GM23338 (cell line): ENCODE measurements at regions not wholly inside any gene's neighbourhood (a gene's known extent, or its start where the extent isn't known, plus 50 kb on each side); places are given as distances from the start of the nearest gene placed in this dataset.

Experiments used
- ATAC-seq: fragments of 200-7000 bp; cut with Tn5 transposase; 3 replicates; pipeline ENCODE4 v1.9.1; 2020
- DNase-seq: peaks from one replicate; pipeline ENCODE4 v3.0.0-alpha.2; 2015; ENCODE audit warnings: low spot score
- H2AFZ ChIP-seq: fragments of 200-600 bp; sonication (generic); 2 replicates; pipeline ENCODE4 v1.8.0; 2016; ENCODE audit warnings: antibody characterized with exemption, mild to moderate bottlenecking, moderate library complexity
- H3F3A ChIP-seq: fragments of 200-600 bp; sonication (generic); replicated peaks from 2 replicates; pipeline ENCODE4 v1.8.0; 2017; ENCODE audit warnings: antibody characterized with exemption, mixed run types, low read depth
- H3K27ac ChIP-seq: fragments of 200-600 bp; sonication (generic); 2 replicates; pipeline ENCODE4 v1.6.1; 2016; ENCODE audit warnings: low read depth
- H3K27me3 ChIP-seq: fragments of 200-600 bp; sonication (generic); 2 replicates; pipeline ENCODE4 v1.8.0; 2016; ENCODE audit warnings: mild to moderate bottlenecking, mixed run types, moderate library complexity; ENCODE audit not compliant: insufficient read depth
- H3K36me3 ChIP-seq: fragments of 200-600 bp; sonication (generic); 2 replicates; pipeline ENCODE4 v1.8.0; 2016; ENCODE audit warnings: mild to moderate bottlenecking; ENCODE audit not compliant: insufficient read depth
- H3K4me1 ChIP-seq: fragments of 200-600 bp; sonication (generic); 2 replicates; pipeline ENCODE4 v1.8.0; 2016; ENCODE audit warnings: mild to moderate bottlenecking, moderate library complexity; ENCODE audit not compliant: insufficient read depth
- H3K4me2 ChIP-seq: fragments of 200-600 bp; sonication (generic); 2 replicates; pipeline ENCODE4 v1.7.1; 2017; ENCODE audit warnings: mixed run types
- H3K4me3 ChIP-seq: fragments of 200-600 bp; sonication (generic); 2 replicates; pipeline ENCODE4 v1.6.1; 2016; ENCODE audit warnings: mixed run types
- H3K79me2 ChIP-seq: fragments of 200-600 bp; sonication (generic); replicated peaks from 2 replicates; pipeline ENCODE4 v1.8.0; 2017; ENCODE audit warnings: mild to moderate bottlenecking; ENCODE audit not compliant: insufficient read depth
- H3K9me2 ChIP-seq: fragments of 200-600 bp; sonication (generic); 2 replicates; pipeline ENCODE4 v1.8.0; 2017; ENCODE audit not compliant: insufficient read depth
- H4K20me1 ChIP-seq: fragments of 200-600 bp; sonication (generic); replicated peaks from 2 replicates; pipeline ENCODE4 v1.8.0; 2017; ENCODE audit warnings: mild to moderate bottlenecking; ENCODE audit not compliant: insufficient read depth
- H3K27ac Mint-ChIP-seq: 2 replicates; pipeline ENCODE4 v1.8.0; 2020; ENCODE audit warnings: inconsistent platforms, mild to moderate bottlenecking, moderate library complexity, mixed read lengths
- H3K27me3 Mint-ChIP-seq: 3 replicates; pipeline ENCODE4 v1.8.0; 2022; ENCODE audit warnings: low read depth, mild to moderate bottlenecking, moderate library complexity, mixed read lengths, inconsistent platforms; ENCODE audit not compliant: insufficient read depth, poor library complexity
- H3K36me3 Mint-ChIP-seq: 3 replicates; pipeline ENCODE4 v1.8.0; 2021; ENCODE audit warnings: low read depth, mild to moderate bottlenecking, inconsistent platforms, moderate library complexity, mixed read lengths
- H3K4me1 Mint-ChIP-seq: 3 replicates; pipeline ENCODE4 v1.8.0; 2020; ENCODE audit warnings: mild to moderate bottlenecking, inconsistent platforms, mixed read lengths
- H3K4me3 Mint-ChIP-seq: 3 replicates; pipeline ENCODE4 v1.8.0; 2021; ENCODE audit warnings: moderate library complexity, mild to moderate bottlenecking, inconsistent platforms, mixed read lengths
- H3K9me3 Mint-ChIP-seq: 3 replicates; pipeline ENCODE4 v1.8.0; 2020; ENCODE audit warnings: moderate library complexity, mild to moderate bottlenecking, inconsistent platforms, mixed read lengths
- JUNB ChIP-seq: IDR thresholded peaks from one replicate; pipeline ENCODE4 v1.6.1; 2016; ENCODE audit warnings: antibody characterized with exemption; ENCODE audit not compliant: unreplicated experiment
- NANOG ChIP-seq: IDR thresholded peaks from 2 replicates; pipeline ENCODE4 v1.6.1; 2016; ENCODE audit warnings: antibody characterized with exemption, borderline replicate concordance
- ZNF331 ChIP-seq: fragments of 250-450 bp; sonication (Bioruptor Pico); IDR thresholded peaks from 2 replicates; pipeline ENCODE4 v1.5.0; 2020; ENCODE audit warnings: low read depth, mild to moderate bottlenecking, moderate library complexity
- TF ChIP-seq, protein P1 (sequence below): IDR thresholded peaks from one replicate; pipeline ENCODE4 v1.6.1; 2018; ENCODE audit warnings: antibody characterized with exemption; ENCODE audit not compliant: unreplicated experiment
- TF ChIP-seq, protein P2 (sequence below): fragments of 250-450 bp; sonication (Bioruptor Pico); IDR thresholded peaks from 2 replicates; pipeline ENCODE4 v1.5.0; 2020; ENCODE audit warnings: mild to moderate bottlenecking, moderate library complexity

GRCh38 chr7:52077571-52077970, 761.0 kb upstream of the COBL start (continued):
- TF ChIP-seq, protein P1, sequence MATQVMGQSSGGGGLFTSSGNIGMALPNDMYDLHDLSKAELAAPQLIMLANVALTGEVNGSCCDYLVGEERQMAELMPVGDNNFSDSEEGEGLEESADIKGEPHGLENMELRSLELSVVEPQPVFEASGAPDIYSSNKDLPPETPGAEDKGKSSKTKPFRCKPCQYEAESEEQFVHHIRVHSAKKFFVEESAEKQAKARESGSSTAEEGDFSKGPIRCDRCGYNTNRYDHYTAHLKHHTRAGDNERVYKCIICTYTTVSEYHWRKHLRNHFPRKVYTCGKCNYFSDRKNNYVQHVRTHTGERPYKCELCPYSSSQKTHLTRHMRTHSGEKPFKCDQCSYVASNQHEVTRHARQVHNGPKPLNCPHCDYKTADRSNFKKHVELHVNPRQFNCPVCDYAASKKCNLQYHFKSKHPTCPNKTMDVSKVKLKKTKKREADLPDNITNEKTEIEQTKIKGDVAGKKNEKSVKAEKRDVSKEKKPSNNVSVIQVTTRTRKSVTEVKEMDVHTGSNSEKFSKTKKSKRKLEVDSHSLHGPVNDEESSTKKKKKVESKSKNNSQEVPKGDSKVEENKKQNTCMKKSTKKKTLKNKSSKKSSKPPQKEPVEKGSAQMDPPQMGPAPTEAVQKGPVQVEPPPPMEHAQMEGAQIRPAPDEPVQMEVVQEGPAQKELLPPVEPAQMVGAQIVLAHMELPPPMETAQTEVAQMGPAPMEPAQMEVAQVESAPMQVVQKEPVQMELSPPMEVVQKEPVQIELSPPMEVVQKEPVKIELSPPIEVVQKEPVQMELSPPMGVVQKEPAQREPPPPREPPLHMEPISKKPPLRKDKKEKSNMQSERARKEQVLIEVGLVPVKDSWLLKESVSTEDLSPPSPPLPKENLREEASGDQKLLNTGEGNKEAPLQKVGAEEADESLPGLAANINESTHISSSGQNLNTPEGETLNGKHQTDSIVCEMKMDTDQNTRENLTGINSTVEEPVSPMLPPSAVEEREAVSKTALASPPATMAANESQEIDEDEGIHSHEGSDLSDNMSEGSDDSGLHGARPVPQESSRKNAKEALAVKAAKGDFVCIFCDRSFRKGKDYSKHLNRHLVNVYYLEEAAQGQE, result no peak
- TF ChIP-seq JUNB, result no peak
- no peak for TF ChIP-seq NANOG
- no peak for TF ChIP-seq ZNF331
- TF ChIP-seq, protein P2, sequence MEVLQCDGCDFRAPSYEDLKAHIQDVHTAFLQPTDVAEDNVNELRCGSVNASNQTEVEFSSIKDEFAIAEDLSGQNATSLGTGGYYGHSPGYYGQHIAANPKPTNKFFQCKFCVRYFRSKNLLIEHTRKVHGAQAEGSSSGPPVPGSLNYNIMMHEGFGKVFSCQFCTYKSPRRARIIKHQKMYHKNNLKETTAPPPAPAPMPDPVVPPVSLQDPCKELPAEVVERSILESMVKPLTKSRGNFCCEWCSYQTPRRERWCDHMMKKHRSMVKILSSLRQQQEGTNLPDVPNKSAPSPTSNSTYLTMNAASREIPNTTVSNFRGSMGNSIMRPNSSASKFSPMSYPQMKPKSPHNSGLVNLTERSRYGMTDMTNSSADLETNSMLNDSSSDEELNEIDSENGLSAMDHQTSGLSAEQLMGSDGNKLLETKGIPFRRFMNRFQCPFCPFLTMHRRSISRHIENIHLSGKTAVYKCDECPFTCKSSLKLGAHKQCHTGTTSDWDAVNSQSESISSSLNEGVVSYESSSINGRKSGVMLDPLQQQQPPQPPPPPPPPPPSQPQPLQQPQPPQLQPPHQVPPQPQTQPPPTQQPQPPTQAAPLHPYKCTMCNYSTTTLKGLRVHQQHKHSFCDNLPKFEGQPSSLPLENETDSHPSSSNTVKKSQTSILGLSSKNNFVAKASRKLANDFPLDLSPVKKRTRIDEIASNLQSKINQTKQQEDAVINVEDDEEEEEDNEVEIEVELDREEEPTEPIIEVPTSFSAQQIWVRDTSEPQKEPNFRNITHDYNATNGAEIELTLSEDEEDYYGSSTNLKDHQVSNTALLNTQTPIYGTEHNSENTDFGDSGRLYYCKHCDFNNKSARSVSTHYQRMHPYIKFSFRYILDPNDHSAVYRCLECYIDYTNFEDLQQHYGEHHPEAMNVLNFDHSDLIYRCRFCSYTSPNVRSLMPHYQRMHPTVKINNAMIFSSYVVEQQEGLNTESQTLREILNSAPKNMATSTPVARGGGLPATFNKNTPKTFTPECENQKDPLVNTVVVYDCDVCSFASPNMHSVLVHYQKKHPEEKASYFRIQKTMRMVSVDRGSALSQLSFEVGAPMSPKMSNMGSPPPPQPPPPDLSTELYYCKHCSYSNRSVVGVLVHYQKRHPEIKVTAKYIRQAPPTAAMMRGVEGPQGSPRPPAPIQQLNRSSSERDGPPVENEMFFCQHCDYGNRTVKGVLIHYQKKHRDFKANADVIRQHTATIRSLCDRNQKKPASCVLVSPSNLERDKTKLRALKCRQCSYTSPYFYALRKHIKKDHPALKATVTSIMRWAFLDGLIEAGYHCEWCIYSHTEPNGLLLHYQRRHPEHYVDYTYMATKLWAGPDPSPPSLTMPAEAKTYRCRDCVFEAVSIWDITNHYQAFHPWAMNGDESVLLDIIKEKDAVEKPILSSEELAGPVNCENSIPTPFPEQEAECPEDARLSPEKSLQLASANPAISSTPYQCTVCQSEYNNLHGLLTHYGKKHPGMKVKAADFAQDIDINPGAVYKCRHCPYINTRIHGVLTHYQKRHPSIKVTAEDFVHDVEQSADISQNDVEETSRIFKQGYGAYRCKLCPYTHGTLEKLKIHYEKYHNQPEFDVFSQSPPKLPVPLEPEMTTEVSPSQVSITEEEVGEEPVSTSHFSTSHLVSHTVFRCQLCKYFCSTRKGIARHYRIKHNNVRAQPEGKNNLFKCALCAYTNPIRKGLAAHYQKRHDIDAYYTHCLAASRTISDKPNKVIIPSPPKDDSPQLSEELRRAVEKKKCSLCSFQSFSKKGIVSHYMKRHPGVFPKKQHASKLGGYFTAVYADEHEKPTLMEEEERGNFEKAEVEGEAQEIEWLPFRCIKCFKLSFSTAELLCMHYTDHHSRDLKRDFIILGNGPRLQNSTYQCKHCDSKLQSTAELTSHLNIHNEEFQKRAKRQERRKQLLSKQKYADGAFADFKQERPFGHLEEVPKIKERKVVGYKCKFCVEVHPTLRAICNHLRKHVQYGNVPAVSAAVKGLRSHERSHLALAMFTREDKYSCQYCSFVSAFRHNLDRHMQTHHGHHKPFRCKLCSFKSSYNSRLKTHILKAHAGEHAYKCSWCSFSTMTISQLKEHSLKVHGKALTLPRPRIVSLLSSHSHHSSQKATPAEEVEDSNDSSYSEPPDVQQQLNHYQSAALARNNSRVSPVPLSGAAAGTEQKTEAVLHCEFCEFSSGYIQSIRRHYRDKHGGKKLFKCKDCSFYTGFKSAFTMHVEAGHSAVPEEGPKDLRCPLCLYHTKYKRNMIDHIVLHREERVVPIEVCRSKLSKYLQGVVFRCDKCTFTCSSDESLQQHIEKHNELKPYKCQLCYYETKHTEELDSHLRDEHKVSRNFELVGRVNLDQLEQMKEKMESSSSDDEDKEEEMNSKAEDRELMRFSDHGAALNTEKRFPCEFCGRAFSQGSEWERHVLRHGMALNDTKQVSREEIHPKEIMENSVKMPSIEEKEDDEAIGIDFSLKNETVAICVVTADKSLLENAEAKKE (CRISPR knock-in tag), result no peak

DNA sequence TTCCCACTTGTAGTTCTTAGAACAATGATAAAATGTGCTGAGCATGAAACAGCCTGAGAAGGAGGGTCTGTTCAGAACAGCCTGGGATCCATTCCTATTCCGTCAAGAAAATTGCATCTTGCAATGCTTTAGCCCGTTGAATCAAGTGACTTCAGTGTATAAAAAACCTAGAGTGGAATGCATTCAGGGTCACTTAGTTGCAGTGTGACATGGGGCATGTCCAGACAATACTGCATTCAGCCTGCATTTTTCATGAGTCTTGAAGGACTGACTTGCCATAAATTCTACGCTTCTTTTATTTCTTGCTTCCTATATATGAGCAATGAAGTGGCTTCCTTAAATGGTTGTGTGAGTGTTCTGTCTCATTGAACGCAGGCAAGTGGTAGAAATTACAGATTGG, 758.3 kb upstream of the COBL start:
- peaks cover 8% of the 10 kb centered on the region for H3K27me3 Mint-ChIP-seq
- H3K9me2 ChIP-seq, result peaks cover 7% of the 10 kb centered on the region; the same call in 1 of the 2 replicates
- TF ChIP-seq, protein P2 (CRISPR knock-in tag), result no peak

More for the DNA sequence above, 758.3 kb upstream of the COBL start:
- Histone ChIP-seq H3K36me3 (no peaks in the 10 kb centered on the region), H4K20me1 (no peaks in the 10 kb centered on the region), H3K27ac (no peak overlapping the region), H3K4me1 (no peaks in the 10 kb centered on the region), H2AFZ (peak overlapping the region; percentile 88; the same call in 1 of the 2 replicates), H3K4me3 (no peak overlapping the region), H3K79me2 (no peaks in the 10 kb centered on the region), H3K4me2 (no peak overlapping the region), H3K27me3 (no peaks in the 10 kb centered on the region), H3F3A (no peaks in the 10 kb centered on the region)
- no peak overlapping the region for H3K27ac Mint-ChIP-seq
- DNase-seq (no peak), ATAC-seq (no peak)
- 0 out of 3 replicates have a peak, but pooled peaks cover 4% of the 10 kb centered on the region for H3K9me3 Mint-ChIP-seq
- H3K4me1 Mint-ChIP-seq, result peaks cover 6% of the 10 kb centered on the region; the same call in 2 of the 3 replicates
- 0 out of 3 replicates have a peak, but pooled peaks cover 4% of the 10 kb centered on the region for H3K36me3 Mint-ChIP-seq
- H3K4me3 Mint-ChIP-seq, result no peak overlapping the region
